ENCODE measurements at regions not wholly inside any gene's neighbourhood (a gene's known extent, or its start where the extent isn't known, plus 50 kb on each side); places are given as distances from the start of the nearest gene placed in this dataset.
"Not testable (repeated sequence)": the region's sequence is repeated elsewhere in the genome, so short reads cannot be mapped to it uniquely, and the experiment has no call there.

- no peaks in the 10 kb centered on the region for H3K27me3 ChIP-seq
- intact Hi-C loops (cut with DNase I; ENCODE audit: low total_unique reads) = no loop called here
- H3K9me3 ChIP-seq = no peaks in the 10 kb centered on the region
- no peaks in the 10 kb centered on the region for H3K36me3 ChIP-seq
- no peak for TF ChIP-seq CTCF (IDR thresholded peaks at IDR 0.05)
- DNase-seq = no peak
- H3K27ac ChIP-seq = no peak overlapping the region
- H3K4me3 ChIP-seq = no peak overlapping the region
- H3K4me1 ChIP-seq = no peaks in the 10 kb centered on the region
Observed at GRCh38 chr4:184282251-184282713, 64.6 kb upstream of the ENPP6 start.

GRCh38 chr4:184281231-184282139 is 63.8 kb upstream of the ENPP6 start:
- Histone ChIP-seq H3K27me3 (no peaks in the 10 kb centered on the region), H3K27ac (no peak overlapping the region), H3K9me3 (peaks cover 0 to 6% (median under 1%) of the 10 kb centered on the region in 3 donors), H3K4me3 (no peak overlapping the region), H3K36me3 (no peaks in the 10 kb centered on the region), H3K4me1 (no peaks in the 10 kb centered on the region)
- no peak for TF ChIP-seq CTCF (IDR thresholded peaks at IDR 0.05)
- no peak for DNase-seq
- intact Hi-C loops (cut with DNase I; ENCODE audit: low total_unique reads) = no loop called here

GRCh38 chr4:184280591-184281071 is 63.0 kb upstream of the ENPP6 start:
- DNase-seq = no peak

GRCh38 chr4:184280137-184280536 is 62.5 kb upstream of the ENPP6 start:
- H3K9me3 ChIP-seq = peaks cover 0 to 13% (median 5%) of the 10 kb centered on the region in 3 donors
- H3K4me1 ChIP-seq = no peaks in the 10 kb centered on the region
- H3K4me3 ChIP-seq = no peak overlapping the region
- DNase-seq = no peak
- TF ChIP-seq CTCF (IDR thresholded peaks at IDR 0.05) = no peak
- H3K27ac ChIP-seq = no peak overlapping the region
- H3K36me3 ChIP-seq = no peaks in the 10 kb centered on the region
- intact Hi-C loops (cut with DNase I; ENCODE audit: low total_unique reads) = no loop called here
- no peaks in the 10 kb centered on the region for H3K27me3 ChIP-seq

More at GRCh38 chr4:184280591-184281071, 63.0 kb upstream of the ENPP6 start:
- TF ChIP-seq CTCF (IDR thresholded peaks at IDR 0.05) = no peak
- Histone ChIP-seq H3K4me1 (no peaks in the 10 kb centered on the region), H3K4me3 (no peak overlapping the region), H3K36me3 (no peaks in the 10 kb centered on the region), H3K27me3 (no peaks in the 10 kb centered on the region), H3K27ac (no peak overlapping the region), H3K9me3 (peaks cover 0 to 13% (median 5%) of the 10 kb centered on the region in 3 donors)
- intact Hi-C loops (cut with DNase I; ENCODE audit: low total_unique reads) = no loop called here

GRCh38 chr4:184279496-184280061 is 61.9 kb upstream of the ENPP6 start:
- H3K27ac ChIP-seq = no peak overlapping the region
- H3K9me3 ChIP-seq = peaks cover 0 to 13% (median 5%) of the 10 kb centered on the region in 3 donors
- no peaks in the 10 kb centered on the region for H3K4me1 ChIP-seq
- H3K36me3 ChIP-seq = no peaks in the 10 kb centered on the region
- intact Hi-C loops (cut with DNase I; ENCODE audit: low total_unique reads) = no loop called here
- TF ChIP-seq CTCF (IDR thresholded peaks at IDR 0.05) = no peak
- no peak overlapping the region for H3K4me3 ChIP-seq
- no peak for DNase-seq
- H3K27me3 ChIP-seq = no peaks in the 10 kb centered on the region

GRCh38 chr4:184277769-184278168 is 60.1 kb upstream of the ENPP6 start:
- intact Hi-C loops (cut with DNase I; ENCODE audit: low total_unique reads); H3K4me1 ChIP-seq; DNase-seq; H3K27ac ChIP-seq; H3K27me3 ChIP-seq; H3K36me3 ChIP-seq; H3K4me3 ChIP-seq: not testable (repeated sequence)
- H3K9me3 ChIP-seq = peaks cover 0 to 13% (median 5%) of the 10 kb centered on the region in 3 donors

GRCh38 chr4:184277010-184277409 is 59.3 kb upstream of the ENPP6 start:
- H3K27ac ChIP-seq; DNase-seq; intact Hi-C loops (cut with DNase I; ENCODE audit: low total_unique reads); H3K4me3 ChIP-seq; H3K36me3 ChIP-seq; H3K4me1 ChIP-seq; H3K27me3 ChIP-seq: not testable (repeated sequence)
- H3K9me3 ChIP-seq = peaks cover 0 to 13% (median 5%) of the 10 kb centered on the region in 3 donors

GRCh38 chr4:184276346-184276745 is 58.7 kb upstream of the ENPP6 start:
- intact Hi-C loops (cut with DNase I; ENCODE audit: low total_unique reads) = not testable (repeated sequence)

More at GRCh38 chr4:184276346-184276745, 58.7 kb upstream of the ENPP6 start:
- not testable (repeated sequence) for H3K27ac ChIP-seq, H3K4me3 ChIP-seq, H3K4me1 ChIP-seq, H3K27me3 ChIP-seq, DNase-seq, H3K36me3 ChIP-seq
- peaks cover 0 to 13% (median 5%) of the 10 kb centered on the region in 3 donors for H3K9me3 ChIP-seq

All from tibial artery (tissue), 4 donors.